A549 (cell line): ENCODE measurements at regions not wholly inside any gene's neighbourhood (a gene's known extent, or its start where the extent isn't known, plus 50 kb on each side); places are given as distances from the start of the nearest gene placed in this dataset.
"Not testable (repeated sequence)": the region's sequence is repeated elsewhere in the genome, so short reads cannot be mapped to it uniquely, and the experiment has no call there.

ENCODE experiments used
- ATAC-seq, 2 experiments: fragments of 200-7000 bp in 1 of 2; fragments of >200 bp in 1 of 2; cut with Nextera tagmentation in 1 of 2; cut with Tn5 transposase in 1 of 2; 3 replicates each; pipeline versions ENCODE4 v1.8.0 to v1.9.1; 2018 to 2020; ENCODE audit warnings: mild to moderate bottlenecking in 1 of 2, moderate library complexity in 1 of 2
- CTCF ChIA-PET: fragments of 300-600 bp; sonication (Branson Sonifier 250); formaldehyde crosslinking; extraction: SDS; loops from one replicate; lab custom pipeline; 2021; ENCODE audit warnings: antibody characterized with exemption, inconsistent platforms; lab: Yijun Ruan, JAX
- POLR2A ChIA-PET: fragments of 350-600 bp; formaldehyde crosslinking; extraction: SDS; loops from one replicate; lab custom pipeline; 2021; ENCODE audit warnings: antibody characterized with exemption, inconsistent platforms; lab: Yijun Ruan, JAX
- DNase-seq, 2 experiments: peaks; one replicate each; pipeline versions ENCODE4 v3.0.0 to v3.0.0-alpha.2; 2011 to 2016; ENCODE audit warnings: low read depth in 1 of 2, low spot score in 1 of 2
- FAIRE-seq: peaks from 2 replicates; lab custom pipeline; 2011; peaks lifted over from hg19 to GRCh38; lab: Jason Lieb, UNC
- H3K27ac ChIP-seq, 2 experiments: fragments of >200 bp; sonication (Bioruptor Twin); formaldehyde crosslinking; 3 replicates each; pipeline ENCODE4 v1.5.1; 2016 to 2017
- H3K4me1 ChIP-seq: fragments of >200 bp; sonication (Bioruptor Twin); formaldehyde crosslinking; 3 replicates; pipeline ENCODE4 v1.6.1; 2016
- H3K4me2 ChIP-seq: fragments of >200 bp; sonication (Bioruptor Twin); formaldehyde crosslinking; 3 replicates; pipeline ENCODE4 v1.6.1; 2016
- H3K4me3 ChIP-seq: fragments of >200 bp; sonication (Bioruptor Twin); formaldehyde crosslinking; 3 replicates; pipeline ENCODE4 v1.5.1; 2016
- H3K9me3 ChIP-seq: fragments of >200 bp; sonication (Bioruptor Twin); formaldehyde crosslinking; 3 replicates; pipeline ENCODE4 v1.6.1; 2016
- CBX8 ChIP-seq: fragments of 200-600 bp; sonication (generic); IDR thresholded peaks from 2 replicates; pipeline ENCODE4 v1.6.1; 2016
- EHF ChIP-seq: fragments of 250-450 bp; sonication (Bioruptor Pico); IDR thresholded peaks from 2 replicates; pipeline ENCODE4 v1.5.0; 2020; ENCODE audit warnings: mild to moderate bottlenecking
- FOXS1 ChIP-seq: fragments of 250-450 bp; sonication (Bioruptor Pico); IDR thresholded peaks from 2 replicates; pipeline ENCODE4 v1.5.0; 2020; ENCODE audit warnings: mild to moderate bottlenecking, moderate library complexity
- HDAC2 ChIP-seq: fragments of 200-600 bp; sonication (generic); IDR thresholded peaks from 2 replicates; pipeline ENCODE4 v1.6.1; 2016
- NPAS2 ChIP-seq: fragments of 250-450 bp; sonication (Bioruptor Pico); IDR thresholded peaks from 2 replicates; pipeline ENCODE4 v1.8.0; 2022; ENCODE audit warnings: mild to moderate bottlenecking, moderate library complexity, borderline replicate concordance
- RAD21 ChIP-seq, 2 experiments: fragments of >200 bp in 1 of 2; sonication (Bioruptor Twin) in 1 of 2; formaldehyde crosslinking in 1 of 2; IDR thresholded peaks in 1 of 2; conservative IDR thresholded peaks in 1 of 2; 2 replicates in 1 of 2; 3 replicates in 1 of 2; pipeline ENCODE4 v1.6.1; 2012 to 2018; ENCODE audit warnings: inconsistent platforms in 1 of 2
- RARB ChIP-seq: fragments of 250-450 bp; sonication (Bioruptor Pico); IDR thresholded peaks from 2 replicates; pipeline ENCODE4 v1.8.0; 2021; ENCODE audit warnings: mild to moderate bottlenecking, moderate library complexity
- RFX5 ChIP-seq: fragments of 450-650 bp; IDR thresholded peaks from 2 replicates; pipeline ENCODE4 v1.7.1; 2014; ENCODE audit warnings: antibody characterized with exemption, mild to moderate bottlenecking, moderate library complexity
- RNF2 ChIP-seq: fragments of 200-600 bp; sonication (generic); IDR thresholded peaks from 2 replicates; pipeline ENCODE4 v1.6.1; 2016; ENCODE audit warnings: low read depth, mild to moderate bottlenecking, antibody characterized with exemption, moderate library complexity, borderline replicate concordance
- SMC3 ChIP-seq: fragments of >200 bp; sonication (Bioruptor Twin); formaldehyde crosslinking; IDR thresholded peaks from 3 replicates; pipeline ENCODE4 v1.6.1; 2018; ENCODE audit warnings: inconsistent platforms
- ZNF302 ChIP-seq: fragments of 250-450 bp; sonication (Bioruptor Pico); IDR thresholded peaks from 2 replicates; pipeline ENCODE4 v1.9.0; 2021; ENCODE audit warnings: inconsistent platforms, mild to moderate bottlenecking, moderate library complexity
- ZSCAN20 ChIP-seq: fragments of 250-450 bp; sonication (Bioruptor Pico); IDR thresholded peaks from 2 replicates; pipeline ENCODE4 v1.8.0; 2022; ENCODE audit warnings: mild to moderate bottlenecking, moderate library complexity
- WGBS: methylation state at CpG from one replicate; pipeline ENCODE4 v1.1.6; 2017; ENCODE audit errors: missing lambda C conversion rate; 5-methylcytosine and 5-hydroxymethylcytosine counted together
- TF ChIP-seq, protein P1 (sequence below): fragments of 200-600 bp; sonication (generic); IDR thresholded peaks from 2 replicates; pipeline ENCODE4 v1.6.1; 2016; ENCODE audit warnings: antibody characterized with exemption, mild to moderate bottlenecking, moderate library complexity

DNA sequence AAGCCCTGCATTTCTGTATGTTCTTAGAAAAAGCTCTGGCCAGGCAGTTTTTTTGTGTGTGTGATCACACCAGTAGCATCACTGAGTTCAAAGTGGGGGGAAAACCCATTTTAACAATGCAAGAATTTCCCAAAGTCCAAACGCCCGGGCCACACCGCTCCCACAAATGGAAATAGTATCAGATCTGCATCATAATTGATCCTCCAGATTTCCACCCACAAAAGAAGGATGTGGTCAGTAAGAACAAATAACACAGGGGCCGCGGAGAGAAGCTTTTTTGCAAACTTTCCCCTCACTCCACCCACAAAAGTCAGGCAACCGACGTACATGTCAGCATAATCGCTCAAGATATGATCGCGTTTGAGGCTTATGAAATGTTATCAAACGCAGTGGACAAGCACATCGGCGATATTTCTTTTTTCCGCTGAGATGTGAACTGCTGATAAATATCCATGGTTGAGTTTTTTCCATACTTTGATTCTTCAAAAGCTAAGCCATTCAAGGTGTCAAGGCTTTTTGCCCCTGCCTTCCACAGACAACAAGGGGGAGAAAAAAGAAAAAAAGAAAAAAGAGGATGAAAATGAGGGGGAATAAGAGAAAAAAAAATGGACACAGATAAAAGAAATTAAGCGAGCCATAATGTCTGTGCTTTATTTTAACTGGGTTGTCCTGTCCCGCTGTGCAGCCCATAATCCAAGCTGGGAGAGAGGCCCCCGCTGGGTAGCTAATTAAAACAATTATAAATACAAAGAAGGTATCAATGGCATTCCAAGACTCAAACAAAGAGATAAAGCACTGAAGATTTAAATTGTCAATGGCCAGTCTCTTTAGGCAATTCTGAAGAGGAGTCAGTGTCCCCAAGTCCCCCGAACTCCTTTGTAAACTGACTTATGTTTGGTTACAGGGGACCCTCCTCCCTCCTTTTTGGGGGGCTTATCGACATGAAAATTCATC is 143.5 kb downstream of the ZFP64 start:
- CTCF ChIA-PET = interaction anchor here (0.8 to 2.0 kb wide), 6 partner anchors 13 to 248 kb away, joined by 3 to 5 read pairs (median 4); partner anchors contain the start of gene ZFP64
- POLR2A ChIA-PET = no interaction called here
- no peaks in the 10 kb centered on the region for H3K4me1 ChIP-seq
- no peak overlapping the region for H3K27ac ChIP-seq
- TF ChIP-seq, protein P1, sequence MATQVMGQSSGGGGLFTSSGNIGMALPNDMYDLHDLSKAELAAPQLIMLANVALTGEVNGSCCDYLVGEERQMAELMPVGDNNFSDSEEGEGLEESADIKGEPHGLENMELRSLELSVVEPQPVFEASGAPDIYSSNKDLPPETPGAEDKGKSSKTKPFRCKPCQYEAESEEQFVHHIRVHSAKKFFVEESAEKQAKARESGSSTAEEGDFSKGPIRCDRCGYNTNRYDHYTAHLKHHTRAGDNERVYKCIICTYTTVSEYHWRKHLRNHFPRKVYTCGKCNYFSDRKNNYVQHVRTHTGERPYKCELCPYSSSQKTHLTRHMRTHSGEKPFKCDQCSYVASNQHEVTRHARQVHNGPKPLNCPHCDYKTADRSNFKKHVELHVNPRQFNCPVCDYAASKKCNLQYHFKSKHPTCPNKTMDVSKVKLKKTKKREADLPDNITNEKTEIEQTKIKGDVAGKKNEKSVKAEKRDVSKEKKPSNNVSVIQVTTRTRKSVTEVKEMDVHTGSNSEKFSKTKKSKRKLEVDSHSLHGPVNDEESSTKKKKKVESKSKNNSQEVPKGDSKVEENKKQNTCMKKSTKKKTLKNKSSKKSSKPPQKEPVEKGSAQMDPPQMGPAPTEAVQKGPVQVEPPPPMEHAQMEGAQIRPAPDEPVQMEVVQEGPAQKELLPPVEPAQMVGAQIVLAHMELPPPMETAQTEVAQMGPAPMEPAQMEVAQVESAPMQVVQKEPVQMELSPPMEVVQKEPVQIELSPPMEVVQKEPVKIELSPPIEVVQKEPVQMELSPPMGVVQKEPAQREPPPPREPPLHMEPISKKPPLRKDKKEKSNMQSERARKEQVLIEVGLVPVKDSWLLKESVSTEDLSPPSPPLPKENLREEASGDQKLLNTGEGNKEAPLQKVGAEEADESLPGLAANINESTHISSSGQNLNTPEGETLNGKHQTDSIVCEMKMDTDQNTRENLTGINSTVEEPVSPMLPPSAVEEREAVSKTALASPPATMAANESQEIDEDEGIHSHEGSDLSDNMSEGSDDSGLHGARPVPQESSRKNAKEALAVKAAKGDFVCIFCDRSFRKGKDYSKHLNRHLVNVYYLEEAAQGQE = no peak
- TF ChIP-seq FOXS1 (no peak), ZNF302 (CRISPR knock-in tag) (no peak)
- TF ChIP-seq, all 56 proteins: peak for 0
- Histone ChIP-seq H3K4me3 (no peak overlapping the region), H3K4me2 (no peak overlapping the region), H3K9me3 (no peaks in the 10 kb centered on the region)
- FAIRE-seq (no peak), ATAC-seq (no peak), DNase-seq (no peak)
- WGBS = 80% methylated on average over 19 of the region's 19 CpGs

DNA sequence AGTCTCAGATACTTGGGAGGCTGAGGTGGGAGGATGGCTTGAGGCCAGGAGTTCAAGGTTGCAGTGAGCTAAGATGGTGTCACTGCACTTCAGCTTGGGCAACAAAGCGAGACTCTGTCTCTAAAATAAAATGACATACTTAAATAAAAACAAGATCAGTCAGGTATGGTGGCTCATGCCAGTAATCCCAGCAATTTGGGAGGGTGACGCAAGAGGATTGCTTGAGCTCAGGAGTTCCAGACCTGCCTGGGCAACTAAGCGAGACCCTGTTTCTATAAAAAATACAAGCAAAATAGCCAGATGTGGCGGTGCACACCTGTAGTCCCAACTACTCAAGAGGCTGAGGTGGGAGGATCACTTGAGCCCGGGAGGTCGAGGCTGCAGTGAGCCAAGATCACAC is 149.6 kb downstream of the ZFP64 start:
- Histone ChIP-seq H3K4me2 (no peak overlapping the region), H3K27ac (no peak overlapping the region), H3K9me3 (no peaks in the 10 kb centered on the region), H3K4me3 (no peak overlapping the region), H3K4me1 (no peaks in the 10 kb centered on the region)
- DNase-seq (no peak), FAIRE-seq (no peak), ATAC-seq (no peak)
- TF ChIP-seq HDAC2 = no peak
- TF ChIP-seq RAD21 (conservative IDR thresholded peaks at IDR 0.05 in 1 of 2, IDR thresholded peaks at IDR 0.05 in 1 of 2) = no peak
- no peak for TF ChIP-seq NPAS2
- no peak for TF ChIP-seq RARB (CRISPR knock-in tag)
- TF ChIP-seq ZNF302 (CRISPR knock-in tag) = no peak
- no peak for TF ChIP-seq CBX8
- TF ChIP-seq, protein P1 = no peak
- TF ChIP-seq RFX5 = no peak
- TF ChIP-seq FOXS1 = no peak
- no peak for TF ChIP-seq SMC3
- no peak for TF ChIP-seq ZSCAN20 (CRISPR knock-in tag)
- POLR2A ChIA-PET = no interaction called here
- CTCF ChIA-PET = interaction anchor here (0.9 to 1.3 kb wide), 3 partner anchors 43 to 232 kb away, joined by 3 to 5 read pairs (median 3); no protein-coding TSS in a partner anchor
- 92% methylated on average over 6 of the region's 6 CpGs for WGBS

DNA sequence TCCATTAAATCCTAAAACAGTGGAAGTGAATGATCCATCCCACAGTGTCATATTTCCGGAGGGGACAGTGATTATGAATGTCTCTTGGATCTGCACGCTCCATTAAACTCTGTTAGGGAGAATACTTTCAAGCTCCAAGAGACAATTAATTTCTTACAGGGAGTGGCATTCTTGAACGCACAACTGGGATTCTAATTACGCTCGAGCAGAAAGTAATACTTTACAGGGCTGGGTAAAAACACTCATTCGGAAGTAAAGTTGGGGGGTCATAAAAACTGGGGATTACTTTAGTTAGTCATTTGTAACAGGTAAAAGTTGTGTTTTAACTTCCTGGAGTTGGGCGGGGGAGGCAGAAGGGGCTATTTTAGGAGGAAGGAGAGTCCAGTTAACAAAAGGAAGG is 151.8 kb downstream of the ZFP64 start:
- Histone ChIP-seq H3K4me3 (no peak overlapping the region), H3K4me2 (no peak overlapping the region), H3K9me3 (no peaks in the 10 kb centered on the region), H3K27ac (no peak overlapping the region), H3K4me1 (no peaks in the 10 kb centered on the region)
- ATAC-seq (no peak), FAIRE-seq (no peak), DNase-seq (no peak)
- POLR2A ChIA-PET = no interaction called here
- 94% methylated on average over 7 of the region's 7 CpGs for WGBS
- CTCF ChIA-PET = no interaction called here
- no peak for TF ChIP-seq RNF2
- TF ChIP-seq NPAS2 = no peak
- no peak for TF ChIP-seq EHF
- no peak for TF ChIP-seq FOXS1
- TF ChIP-seq, all 56 proteins: peak for 0

DNA sequence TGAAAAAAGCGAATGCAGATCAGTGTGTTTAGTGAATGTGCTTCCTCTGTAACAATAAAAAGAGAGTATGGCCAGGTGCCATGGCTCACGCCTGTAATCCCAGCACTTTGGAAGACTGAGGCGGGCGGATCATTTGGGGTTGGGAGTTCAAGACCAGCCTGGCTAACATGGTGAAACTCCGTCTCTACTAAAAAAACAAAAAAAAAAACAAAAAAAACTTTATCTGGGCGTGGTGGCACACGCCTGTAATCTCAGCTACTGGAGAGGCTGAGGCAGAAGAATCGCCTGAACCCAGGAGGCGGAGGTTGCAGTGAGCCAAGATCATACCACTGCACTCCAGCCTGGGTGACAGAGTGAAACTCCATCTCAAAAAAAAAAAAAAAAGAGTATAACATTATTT is 152.9 kb downstream of the ZFP64 start:
- H3K4me2 ChIP-seq, DNase-seq, ATAC-seq, H3K27ac ChIP-seq, POLR2A ChIA-PET, H3K9me3 ChIP-seq, FAIRE-seq, H3K4me3 ChIP-seq, H3K4me1 ChIP-seq: not testable (repeated sequence)
- WGBS = 90% methylated on average over 9 of the region's 9 CpGs
- CTCF ChIA-PET = interaction anchor here (0.7 kb wide), 1 partner anchor 110 kb away, joined by 3 read pairs; no protein-coding TSS in a partner anchor
